GM23248 (cell line): ENCODE measurements at regions not wholly inside any gene's neighbourhood (a gene's known extent, or its start where the extent isn't known, plus 50 kb on each side); places are given as distances from the start of the nearest gene placed in this dataset.

ENCODE experiments used
- DNase-seq: peaks from one replicate; pipeline ENCODE4 v3.0.0-alpha.2; 2015
- H2AFZ ChIP-seq: fragments of 200-600 bp; sonication (generic); 2 replicates; pipeline ENCODE4 v1.6.1; 2016; ENCODE audit warnings: antibody characterized with exemption
- H3F3A ChIP-seq: fragments of 200-600 bp; sonication (generic); 2 replicates; pipeline ENCODE4 v1.6.1; 2016; ENCODE audit warnings: mild to moderate bottlenecking, antibody characterized with exemption, mixed run types; ENCODE audit not compliant: insufficient read depth
- H3K27ac ChIP-seq: fragments of 200-600 bp; sonication (generic); 2 replicates; pipeline ENCODE4 v1.5.1; 2016; ENCODE audit warnings: mild to moderate bottlenecking
- H3K27me3 ChIP-seq: fragments of 200-600 bp; sonication (generic); replicated peaks from 2 replicates; pipeline ENCODE4 v1.6.1; 2016; ENCODE audit warnings: mild to moderate bottlenecking; ENCODE audit not compliant: insufficient read depth
- H3K36me3 ChIP-seq: fragments of 200-600 bp; sonication (generic); 2 replicates; pipeline ENCODE4 v1.6.1; 2016; ENCODE audit warnings: low read depth, mild to moderate bottlenecking
- H3K4me1 ChIP-seq: fragments of 200-600 bp; sonication (generic); 2 replicates; pipeline ENCODE4 v1.6.1; 2016; ENCODE audit warnings: mild to moderate bottlenecking; ENCODE audit not compliant: insufficient read depth
- H3K4me2 ChIP-seq: fragments of 200-600 bp; sonication (generic); one replicate; pipeline ENCODE4 v1.6.1; 2016; ENCODE audit warnings: mild to moderate bottlenecking; ENCODE audit not compliant: unreplicated experiment
- H3K4me3 ChIP-seq: fragments of 200-600 bp; sonication (generic); 2 replicates; pipeline ENCODE4 v1.5.1; 2016; ENCODE audit warnings: mild to moderate bottlenecking
- H3K79me2 ChIP-seq: fragments of 200-600 bp; sonication (generic); 2 replicates; pipeline ENCODE4 v1.6.1; 2016; ENCODE audit warnings: mild to moderate bottlenecking; ENCODE audit not compliant: insufficient read depth
- H3K9ac ChIP-seq: fragments of 200-600 bp; sonication (generic); 2 replicates; pipeline ENCODE4 v1.6.1; 2016; ENCODE audit warnings: mild to moderate bottlenecking
- H3K9me2 ChIP-seq: fragments of 200-600 bp; sonication (generic); 2 replicates; pipeline ENCODE4 v1.6.1; 2016; ENCODE audit warnings: mixed run types, mild to moderate bottlenecking, moderate library complexity; ENCODE audit not compliant: insufficient read depth
- H3K9me3 ChIP-seq: fragments of 200-600 bp; sonication (generic); one replicate; pipeline ENCODE4 v1.6.1; 2017; ENCODE audit warnings: low read depth
- H4K20me1 ChIP-seq: fragments of 200-600 bp; sonication (generic); 2 replicates; pipeline ENCODE4 v1.6.0; 2016; ENCODE audit not compliant: insufficient read depth
- EZH2 ChIP-seq: fragments of 200-600 bp; sonication (generic); IDR thresholded peaks from 2 replicates; pipeline ENCODE4 v1.6.1; 2018; ENCODE audit warnings: antibody characterized with exemption, mild to moderate bottlenecking; ENCODE audit not compliant: insufficient read depth, poor library complexity, severe bottlenecking
- EZH2phosphoT487 ChIP-seq: fragments of 200-600 bp; sonication (generic); IDR thresholded peaks from 2 replicates; pipeline ENCODE4 v1.6.1; 2018; ENCODE audit warnings: antibody characterized with exemption, moderate library complexity, mild to moderate bottlenecking, low read depth; ENCODE audit not compliant: insufficient read depth
- WGBS, 2 experiments: methylation state at CpG; one replicate each; pipeline ENCODE4 v1.1.6; 2015 to 2017; ENCODE audit warnings: low lambda C conversion rate in 2 of 2, low coverage in 1 of 2; ENCODE audit errors: missing lambda C conversion rate in 2 of 2; 5-methylcytosine and 5-hydroxymethylcytosine counted together
- in situ Hi-C: fragments of 300-500 bp; cut with MboI; formaldehyde crosslinking; loops from 2 replicates; pipeline ENCODE4 v1.15.0; 2020

GRCh38 chr9:18410983-18411382, 63.0 kb upstream of the ADAMTSL1 start:
- no peaks in the 10 kb centered on the region for H3K79me2 ChIP-seq
- H3K27ac ChIP-seq = no peak overlapping the region
- no peaks in the 10 kb centered on the region for H4K20me1 ChIP-seq
- no peak overlapping the region for H3K4me3 ChIP-seq
- H3K4me1 ChIP-seq = peaks cover 5% of the 10 kb centered on the region
- no peaks in the 10 kb centered on the region for H3K27me3 ChIP-seq
- no peak overlapping the region for H3K9ac ChIP-seq
- no peaks in the 10 kb centered on the region for H3F3A ChIP-seq
- 85 to 87% methylated on average over 7 of the region's 7 CpGs for WGBS, 2 experiments
- TF ChIP-seq EZH2 (no peak), EZH2phosphoT487 (no peak)
- in situ Hi-C loops = no loop called here
- H3K4me2 ChIP-seq = no peak overlapping the region
- H3K9me2 ChIP-seq = no peaks in the 10 kb centered on the region
- H2AFZ ChIP-seq = no peak overlapping the region
- no peaks in the 10 kb centered on the region for H3K36me3 ChIP-seq
- no peak for DNase-seq
- H3K9me3 ChIP-seq = no peaks in the 10 kb centered on the region

DNA sequence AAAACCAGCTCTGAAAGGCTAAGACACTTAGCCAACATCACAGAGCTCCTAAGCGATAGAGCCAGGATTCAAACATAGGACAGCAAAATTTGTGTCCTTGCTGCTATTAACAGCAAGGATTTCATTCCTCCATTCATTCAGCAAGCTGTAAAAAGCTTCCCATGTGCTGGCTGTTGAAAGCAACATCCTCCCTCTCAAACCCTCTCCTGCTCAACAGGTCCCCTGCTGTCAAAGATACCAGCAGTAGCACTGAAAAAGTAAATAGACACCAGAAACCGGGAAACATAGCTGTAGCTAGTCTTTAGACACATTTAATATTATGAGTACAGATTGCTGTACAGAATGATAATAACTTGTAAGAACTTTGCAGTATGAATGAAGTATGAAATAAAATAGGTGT, 52.6 kb upstream of the ADAMTSL1 start:
- Histone ChIP-seq H3K36me3 (no peaks in the 10 kb centered on the region), H3K79me2 (no peaks in the 10 kb centered on the region), H3K9me2 (no peaks in the 10 kb centered on the region), H3K9ac (no peak overlapping the region), H4K20me1 (no peaks in the 10 kb centered on the region), H3K4me1 (no peaks in the 10 kb centered on the region), H3K27ac (no peak overlapping the region), H3K4me2 (no peak overlapping the region), H2AFZ (no peak overlapping the region), H3K27me3 (no peaks in the 10 kb centered on the region), H3F3A (no peaks in the 10 kb centered on the region), H3K4me3 (no peak overlapping the region), H3K9me3 (no peaks in the 10 kb centered on the region)
- DNase-seq = no peak
- TF ChIP-seq EZH2 (no peak), EZH2phosphoT487 (no peak)
- WGBS, 2 experiments = 73 to 74% methylated on average over 2 of the region's 2 CpGs
- in situ Hi-C loops = no loop called here

GRCh38 chr9:18422296-18423036, 51.5 kb upstream of the ADAMTSL1 start:
- H3K27me3 ChIP-seq = no peaks in the 10 kb centered on the region
- H3K4me1 ChIP-seq = no peaks in the 10 kb centered on the region
- WGBS, 2 experiments = 92 to 95% methylated on average over 8 of the region's 8 CpGs
- no peaks in the 10 kb centered on the region for H3K36me3 ChIP-seq
- no peaks in the 10 kb centered on the region for H3K9me2 ChIP-seq
- no peak overlapping the region for H3K27ac ChIP-seq
- no peak overlapping the region for H3K4me2 ChIP-seq
- TF ChIP-seq EZH2phosphoT487 = no peak
- no peak for TF ChIP-seq EZH2
- H3F3A ChIP-seq = no peaks in the 10 kb centered on the region
- in situ Hi-C loops = no loop called here
- no peaks in the 10 kb centered on the region for H3K79me2 ChIP-seq
- H3K9me3 ChIP-seq = no peaks in the 10 kb centered on the region
- no peak for DNase-seq
- H3K9ac ChIP-seq = no peak overlapping the region
- no peak overlapping the region for H2AFZ ChIP-seq
- H4K20me1 ChIP-seq = no peaks in the 10 kb centered on the region
- no peak overlapping the region for H3K4me3 ChIP-seq

DNA sequence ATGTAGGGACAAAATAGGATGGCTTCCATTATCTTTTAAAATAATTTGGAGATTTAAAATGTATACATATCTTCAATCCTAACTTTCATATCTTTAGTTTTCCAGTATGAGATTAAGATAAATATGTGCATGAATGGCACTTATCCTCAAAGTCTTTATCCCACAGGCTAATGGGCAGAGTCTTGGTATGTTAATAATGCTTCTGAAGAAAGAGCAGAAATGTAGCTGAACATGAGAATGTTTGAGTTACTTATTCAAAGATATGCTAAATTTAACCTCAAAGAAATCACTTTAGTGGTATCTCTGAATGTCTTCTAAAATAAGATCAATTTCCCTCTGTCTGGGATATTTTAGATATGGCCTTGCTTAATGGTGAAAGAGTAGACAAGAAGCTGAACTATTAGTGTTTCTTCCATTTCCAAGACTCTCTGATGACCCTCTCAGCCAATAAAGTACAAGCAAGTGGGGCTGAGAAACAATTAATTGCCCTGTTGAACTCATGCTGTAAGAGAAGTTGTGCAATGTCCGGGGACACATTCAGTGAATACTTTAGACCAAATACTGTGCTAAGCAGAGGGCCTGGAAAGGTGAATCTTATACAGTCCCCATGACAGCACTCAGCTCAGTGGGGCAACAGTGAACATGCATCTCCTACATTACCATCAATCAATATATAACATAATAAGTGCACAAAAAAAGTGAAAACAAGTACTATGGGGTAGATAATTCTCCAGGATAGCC, 50.0 kb upstream of the ADAMTSL1 start:
- no peaks in the 10 kb centered on the region for H4K20me1 ChIP-seq

More for the DNA sequence above, 50.0 kb upstream of the ADAMTSL1 start:
- H3K79me2 ChIP-seq = no peaks in the 10 kb centered on the region
- no peak overlapping the region for H3K4me3 ChIP-seq
- in situ Hi-C loops = no loop called here
- peaks cover 11% of the 10 kb centered on the region for H3K4me1 ChIP-seq
- H3K27ac ChIP-seq = no peak overlapping the region
- H3K4me2 ChIP-seq = no peak overlapping the region
- 80 to 96% methylated on average over 1 of the region's 1 CpG for WGBS, 2 experiments
- DNase-seq = peak; percentile 25
- TF ChIP-seq EZH2 (no peak), EZH2phosphoT487 (no peak)
- no peaks in the 10 kb centered on the region for H3K9me3 ChIP-seq
- no peaks in the 10 kb centered on the region for H3K27me3 ChIP-seq
- no peaks in the 10 kb centered on the region for H3K36me3 ChIP-seq
- no peak overlapping the region for H3K9ac ChIP-seq
- no peak overlapping the region for H2AFZ ChIP-seq
- no peaks in the 10 kb centered on the region for H3K9me2 ChIP-seq
- 0 out of 2 replicates have a peak, but pooled peaks cover 5% of the 10 kb centered on the region for H3F3A ChIP-seq
